ENCODE measurements at regions not wholly inside any gene's neighbourhood (a gene's known extent, or its start where the extent isn't known, plus 50 kb on each side); places are given as distances from the start of the nearest gene placed in this dataset.

GRCh38 chr3:25292595-25292994 lies 135.5 kb upstream of the RARB start:
- Histone ChIP-seq H3K27me3 (replicated peaks in 1 of 2; ENCODE audit: control insufficient read depth in 2 of 2, insufficient read depth in 2 of 2, low read length in 1 of 2) (no peaks in the 10 kb centered on the region), H3K4me3 (no peak overlapping the region), H3K36me3 (ENCODE audit: control insufficient read depth in 2 of 2, insufficient read depth in 2 of 2, low read length in 1 of 2) (no peaks in the 10 kb centered on the region), H4K20me1 (ENCODE audit: control insufficient read depth, insufficient read depth) (no peaks in the 10 kb centered on the region), H3K4me2 (ENCODE audit: control insufficient read depth, insufficient read depth) (no peak overlapping the region), H3K4me1 (ENCODE audit: control insufficient read depth, insufficient read depth, low read length) (no peaks in the 10 kb centered on the region), H3K9me3 (replicated peaks; ENCODE audit: control insufficient read depth, insufficient read depth, low read length) (no peaks in the 10 kb centered on the region), H2AFZ (ENCODE audit: control insufficient read depth, low read depth, low read length) (no peak overlapping the region), H3K79me2 (ENCODE audit: control insufficient read depth, insufficient read depth, low read length) (no peaks in the 10 kb centered on the region), H3K9ac (ENCODE audit: control insufficient read depth, insufficient read depth, low read length) (no peak overlapping the region), H3K27ac (ENCODE audit: control insufficient read depth, insufficient read depth) (no peak overlapping the region)
- 67% methylated on average over 6 of the region's 6 CpGs for WGBS (ENCODE audit: insufficient coverage, insufficient replicate concordance, low lambda C conversion rate, missing lambda C conversion rate)
- in situ Hi-C loops (cut with MboI): no loop called here
- intact Hi-C loops (cut with micrococcal nuclease; ENCODE audit: unreplicated experiment): no loop called here
- POLR2A ChIA-PET: no interaction called here
- no TSS peak for BruUV-seq (replicated peaks)
- no peak for TF ChIP-seq ZBTB33 (IDR thresholded peaks at IDR 0.05)
- no peak for TF ChIP-seq USF2 (IDR thresholded peaks at IDR 0.05; ENCODE audit: borderline replicate concordance, low read depth, low read length)
- TF ChIP-seq USF1 (IDR thresholded peaks at IDR 0.05; ENCODE audit: borderline replicate concordance, extremely low read length, insufficient read depth, low read depth, low read length): no peak
- TF ChIP-seq CBX3 (IDR thresholded peaks at IDR 0.05; ENCODE audit: borderline replicate concordance, low read depth): no peak
- no peak for TF ChIP-seq NRF1 (conservative IDR thresholded peaks at IDR 0.05; ENCODE audit: low read depth, low read length)
- TF ChIP-seq TCF3 (IDR thresholded peaks at IDR 0.05; ENCODE audit: borderline replicate concordance, insufficient read depth, low read depth, low read length): no peak
- no peak for TF ChIP-seq CBFB (IDR thresholded peaks at IDR 0.05; ENCODE audit: low read depth)
- TF ChIP-seq POLR2AphosphoS2 (IDR thresholded peaks at IDR 0.05; ENCODE audit: low read depth, low read length): no peak
- TF ChIP-seq ZNF207 (IDR thresholded peaks at IDR 0.05; ENCODE audit: borderline replicate concordance): no peak
- TF ChIP-seq MYB (IDR thresholded peaks at IDR 0.05; ENCODE audit: borderline replicate concordance, low read depth, low read length): no peak
- no peak for TF ChIP-seq FOXM1 (IDR thresholded peaks at IDR 0.05; ENCODE audit: low read depth, low read length)
- TF ChIP-seq SIN3A (IDR thresholded peaks at IDR 0.05; ENCODE audit: low read depth, low read length): no peak
- TF ChIP-seq STAT1 (conservative IDR thresholded peaks at IDR 0.05): no peak
- TF ChIP-seq CREB1 (IDR thresholded peaks at IDR 0.05; ENCODE audit: low read depth): no peak
- TF ChIP-seq MXI1 (IDR thresholded peaks at IDR 0.05; ENCODE audit: low read depth, low read length): no peak
- SMC1A ChIA-PET (ENCODE audit: uncharacterized antibody, unreplicated experiment): interaction anchor here (0.6 to 1.3 kb wide), 2 partner anchors 22 to 1286 kb away, joined by 3 read pairs; no protein-coding TSS in a partner anchor
- CTCF ChIA-PET: interaction anchor here (0.8 kb wide), 1 partner anchor 12 kb away, joined by 3 read pairs; no protein-coding TSS in a partner anchor
- DNase-seq (ENCODE audit: low read depth, low spot score) (no peak), ATAC-seq (no peak), FAIRE-seq (no peak)
- RAD21 ChIA-PET (ENCODE audit: unreplicated experiment): no interaction called here

Data from GM12878 (cell line).